ENCODE measurements at regions not wholly inside any gene's neighbourhood (a gene's known extent, or its start where the extent isn't known, plus 50 kb on each side); places are given as distances from the start of the nearest gene placed in this dataset.

DNA sequence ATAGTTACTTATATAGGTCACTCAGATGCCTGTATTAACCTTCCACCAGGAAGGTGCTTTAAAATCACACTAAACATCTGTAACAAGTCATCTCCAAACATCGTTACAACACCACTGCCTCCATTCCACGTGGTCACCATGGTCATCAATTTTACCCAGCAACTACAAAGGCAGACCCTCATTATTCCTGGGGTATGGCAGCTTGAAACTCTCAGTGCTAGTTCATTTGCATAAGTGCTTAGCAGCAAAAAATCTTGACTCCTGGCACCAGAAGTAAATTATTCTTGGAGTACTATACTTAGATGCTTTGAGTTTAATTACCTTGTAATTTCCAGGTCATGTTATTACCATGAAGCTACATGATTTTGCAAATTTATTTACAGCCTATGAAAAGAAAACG, 250.6 kb downstream of the KBTBD8 start:
- TF ChIP-seq, protein P1, sequence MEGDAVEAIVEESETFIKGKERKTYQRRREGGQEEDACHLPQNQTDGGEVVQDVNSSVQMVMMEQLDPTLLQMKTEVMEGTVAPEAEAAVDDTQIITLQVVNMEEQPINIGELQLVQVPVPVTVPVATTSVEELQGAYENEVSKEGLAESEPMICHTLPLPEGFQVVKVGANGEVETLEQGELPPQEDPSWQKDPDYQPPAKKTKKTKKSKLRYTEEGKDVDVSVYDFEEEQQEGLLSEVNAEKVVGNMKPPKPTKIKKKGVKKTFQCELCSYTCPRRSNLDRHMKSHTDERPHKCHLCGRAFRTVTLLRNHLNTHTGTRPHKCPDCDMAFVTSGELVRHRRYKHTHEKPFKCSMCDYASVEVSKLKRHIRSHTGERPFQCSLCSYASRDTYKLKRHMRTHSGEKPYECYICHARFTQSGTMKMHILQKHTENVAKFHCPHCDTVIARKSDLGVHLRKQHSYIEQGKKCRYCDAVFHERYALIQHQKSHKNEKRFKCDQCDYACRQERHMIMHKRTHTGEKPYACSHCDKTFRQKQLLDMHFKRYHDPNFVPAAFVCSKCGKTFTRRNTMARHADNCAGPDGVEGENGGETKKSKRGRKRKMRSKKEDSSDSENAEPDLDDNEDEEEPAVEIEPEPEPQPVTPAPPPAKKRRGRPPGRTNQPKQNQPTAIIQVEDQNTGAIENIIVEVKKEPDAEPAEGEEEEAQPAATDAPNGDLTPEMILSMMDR (IDR thresholded peaks at IDR 0.05) = no peak
- no peak for TF ChIP-seq POLR2AphosphoS5 (IDR thresholded peaks at IDR 0.05)
- no peak for TF ChIP-seq POLR2A (IDR thresholded peaks at IDR 0.05; ENCODE audit: low read depth)
- TF ChIP-seq EP300 (IDR thresholded peaks at IDR 0.05) = no peak
